PC-3 (cell line): ENCODE measurements at regions not wholly inside any gene's neighbourhood (a gene's known extent, or its start where the extent isn't known, plus 50 kb on each side); places are given as distances from the start of the nearest gene placed in this dataset.

Source experiments
- CTCF ChIP-seq: fragments of 300-600 bp; sonication (generic); conservative IDR thresholded peaks from 2 replicates; pipeline ENCODE4 v1.5.1; 2017; ENCODE audit warnings: antibody characterized with exemption, low read depth, mild to moderate bottlenecking, low read length
- EZH2 ChIP-seq: fragments of 300-600 bp; sonication (generic); IDR thresholded peaks from one replicate; pipeline ENCODE4 v1.6.1; 2017; ENCODE audit warnings: antibody characterized with exemption, mild to moderate bottlenecking, low read length; ENCODE audit not compliant: unreplicated experiment
- EZH2phosphoT487 ChIP-seq: fragments of 300-600 bp; sonication (generic); IDR thresholded peaks from 2 replicates; pipeline ENCODE4 v1.6.1; 2018; ENCODE audit warnings: mild to moderate bottlenecking, antibody characterized with exemption, low read length, borderline replicate concordance

- no peak for TF ChIP-seq EZH2
- TF ChIP-seq CTCF: no peak
- TF ChIP-seq EZH2phosphoT487: no peak
Observed at GRCh38 chr13:79782541-79783205, 301.7 kb downstream of the NDFIP2 start.
